Stimulated activated CD4-positive, alpha-beta T cell treated with anti-CD3 and anti-CD28 coated beads, Interleukin-4, amount 100 ng/mL, for 4 hours (primary cell): ENCODE measurements at regions not wholly inside any gene's neighbourhood (a gene's known extent, or its start where the extent isn't known, plus 50 kb on each side); places are given as distances from the start of the nearest gene placed in this dataset.

Source experiments
- DNase-seq, 2 experiments: peaks; one replicate each; pipeline ENCODE4 v3.0.0-alpha.2; 2020

GRCh38 chr18:47316924-47317323 is 65.5 kb upstream of the SKOR2 start:
- no peak for DNase-seq

- DNase-seq, result no peak
Observed at GRCh38 chr18:47313901-47314300, 62.4 kb upstream of the SKOR2 start.

GRCh38 chr18:47311585-47311984 is 60.1 kb upstream of the SKOR2 start:
- DNase-seq, result no peak
